ENCODE measurements at regions not wholly inside any gene's neighbourhood (a gene's known extent, or its start where the extent isn't known, plus 50 kb on each side); places are given as distances from the start of the nearest gene placed in this dataset.

DNA sequence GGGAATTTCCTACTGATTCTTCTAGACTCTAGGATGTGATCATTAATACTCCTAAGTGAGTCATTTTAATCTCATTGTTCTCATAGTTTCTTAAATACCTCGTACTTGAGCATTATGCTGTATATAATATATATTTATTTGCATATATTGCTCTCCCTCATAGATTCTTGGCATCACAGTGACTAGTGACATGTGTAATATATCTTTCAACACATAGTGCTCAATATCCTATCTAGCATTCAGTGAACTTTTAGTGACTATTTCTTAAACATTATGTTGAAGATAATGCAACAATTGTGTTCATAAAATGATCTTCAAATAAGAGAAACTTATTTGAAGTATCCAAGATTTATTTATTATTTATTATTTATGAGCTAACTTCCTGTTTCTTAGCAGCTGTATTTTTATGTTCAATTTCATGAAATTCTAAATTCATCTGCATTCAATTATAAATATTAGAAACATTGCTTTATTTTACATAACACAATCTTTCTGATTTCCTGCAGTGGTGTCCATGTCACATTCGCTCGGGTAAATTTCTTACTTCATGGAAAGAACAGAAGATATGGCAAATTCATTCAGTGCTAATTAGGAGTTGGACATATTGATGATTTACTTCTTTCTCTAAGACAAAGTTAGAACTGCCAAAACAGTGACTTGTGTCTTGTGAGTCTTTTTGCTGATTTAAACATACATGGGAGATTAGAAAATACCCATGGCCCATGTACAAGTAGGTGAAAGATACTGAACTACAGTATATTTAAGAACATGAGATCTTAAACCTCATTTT is 1095.5 kb upstream of the IGFBP7 start:
- no peak for TF ChIP-seq POLR2A (IDR thresholded peaks at IDR 0.05; ENCODE audit: low read length)
- TF ChIP-seq GATA1 (IDR thresholded peaks at IDR 0.05; ENCODE audit: low read depth, low read length) = no peak
